ENCODE measurements at regions not wholly inside any gene's neighbourhood (a gene's known extent, or its start where the extent isn't known, plus 50 kb on each side); places are given as distances from the start of the nearest gene placed in this dataset.
"Not testable (repeated sequence)": the region's sequence is repeated elsewhere in the genome, so short reads cannot be mapped to it uniquely, and the experiment has no call there.

DNA sequence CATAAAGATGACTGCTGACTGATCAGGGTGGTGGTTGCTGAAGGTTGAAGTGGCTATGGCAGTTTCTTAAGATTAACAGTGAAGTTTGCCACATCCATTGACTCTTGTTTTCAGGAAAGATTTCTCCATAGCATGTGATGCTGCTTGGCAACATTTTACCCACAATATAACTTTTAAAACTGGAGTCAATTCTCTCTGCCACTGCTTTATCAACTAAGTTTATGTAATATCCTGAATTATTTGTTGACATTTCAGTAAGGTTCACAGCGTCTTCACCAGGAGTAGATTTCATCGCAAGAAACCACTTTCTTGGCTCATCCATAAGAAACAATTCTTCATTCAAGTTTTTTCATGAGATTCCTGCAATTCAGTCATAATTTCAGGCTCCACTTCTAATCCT is 166.5 kb upstream of the SPRY1 start:
- DNase-seq: no peak

DNA sequence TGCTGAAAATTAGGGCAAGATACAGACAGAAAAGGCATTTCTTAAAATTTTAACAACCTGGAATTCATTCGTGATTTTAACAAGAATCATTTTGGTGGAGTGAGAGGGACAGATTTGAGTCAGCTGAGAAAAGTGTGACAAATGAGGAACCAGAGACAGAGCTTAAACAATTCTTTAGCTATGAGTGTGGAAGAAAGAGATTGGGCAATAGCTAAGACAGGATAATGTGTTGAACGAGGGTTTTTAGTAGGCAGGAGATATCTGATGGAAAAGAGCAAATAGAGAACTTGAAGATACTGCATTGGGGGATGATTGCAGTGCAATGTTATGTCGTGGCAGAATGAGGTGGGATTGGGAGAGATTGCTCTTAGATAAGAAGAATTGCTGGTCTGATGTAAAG is 164.2 kb upstream of the SPRY1 start:
- DNase-seq: no peak

DNA sequence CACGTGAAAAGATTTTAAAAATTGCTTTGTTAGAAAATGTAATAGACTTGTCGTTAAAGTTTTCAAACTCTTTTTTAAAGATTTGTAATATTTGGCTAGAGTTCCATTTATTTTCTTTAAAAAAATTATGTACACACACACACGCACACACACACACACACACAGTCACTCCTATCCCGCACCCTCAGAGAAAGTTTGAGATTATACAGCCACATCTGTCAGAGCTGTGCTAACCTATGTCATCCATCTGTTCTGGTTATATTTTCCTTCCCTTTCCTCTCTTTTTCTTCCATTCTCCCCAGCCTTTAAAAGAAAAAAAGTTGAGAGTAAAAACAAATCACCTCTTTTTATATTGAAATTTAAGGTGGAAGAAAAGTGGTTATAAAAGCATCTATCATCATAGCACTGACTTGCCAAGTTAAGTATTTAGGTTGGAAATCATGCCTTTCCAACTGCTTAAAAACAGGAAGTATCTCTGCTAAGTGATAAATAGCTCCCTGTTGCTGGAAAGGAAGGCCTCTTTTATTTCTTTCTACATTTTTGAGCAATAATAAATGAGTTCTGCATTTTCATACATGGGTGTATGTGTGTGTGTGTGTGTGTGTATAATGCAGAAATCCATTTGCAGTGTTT is 163.3 kb upstream of the SPRY1 start:
- DNase-seq: no peak

DNA sequence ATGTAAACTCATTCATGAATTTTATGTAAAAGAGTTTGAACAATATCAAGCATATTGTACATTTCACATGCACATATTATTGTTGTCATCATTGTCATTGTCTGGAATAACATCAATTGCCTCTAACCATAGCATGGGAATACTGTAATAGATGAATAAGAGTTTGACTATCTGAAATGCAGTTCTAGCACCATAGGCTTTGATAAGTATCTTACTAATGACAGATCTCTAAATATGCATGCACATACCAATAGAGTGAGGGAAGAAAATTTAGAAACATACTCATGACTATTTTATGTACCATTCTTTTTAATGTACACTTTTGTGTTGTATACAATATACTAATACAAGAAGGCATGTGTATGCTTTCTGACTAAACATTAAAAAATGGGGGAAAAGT is 161.6 kb upstream of the SPRY1 start:
- no peak for DNase-seq

DNA sequence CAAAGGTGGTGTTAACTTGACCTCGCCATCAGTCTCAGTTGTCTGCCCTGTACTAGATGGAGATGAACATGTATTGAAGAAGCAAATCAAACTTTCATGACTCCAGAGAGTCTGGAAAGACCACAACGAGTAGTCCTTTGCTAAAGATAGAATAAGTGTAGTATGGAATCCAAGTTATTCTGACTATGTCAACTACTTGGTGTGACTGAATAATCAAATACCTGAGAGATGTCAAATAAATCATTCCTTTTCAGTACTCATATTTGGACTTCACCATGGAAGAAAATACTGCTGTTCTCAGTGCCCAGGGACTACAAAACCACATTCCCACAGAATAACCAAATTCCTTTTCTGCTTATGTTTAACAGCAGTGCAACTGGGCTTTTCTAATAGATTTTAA is 161.2 kb upstream of the SPRY1 start:
- DNase-seq: no peak

DNA sequence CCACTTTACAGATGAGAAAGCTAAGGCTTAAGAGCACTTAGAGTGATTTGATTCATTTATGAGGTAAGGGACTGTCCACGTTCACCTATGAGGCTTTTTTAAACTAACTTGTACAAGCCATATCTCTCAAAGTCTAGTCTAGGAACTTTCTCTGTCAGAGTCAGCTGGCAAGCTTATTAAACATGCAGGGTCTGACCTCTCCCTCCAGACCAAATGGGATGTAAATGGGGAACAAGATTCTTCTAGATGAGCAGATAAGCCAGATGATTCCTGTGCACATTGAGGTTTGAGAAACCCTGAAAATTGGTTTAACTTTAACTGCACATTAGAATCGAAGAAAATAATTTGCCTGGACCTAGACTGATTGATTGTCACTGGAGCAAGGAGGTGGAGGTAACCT is 160.0 kb upstream of the SPRY1 start:
- DNase-seq: no peak

DNA sequence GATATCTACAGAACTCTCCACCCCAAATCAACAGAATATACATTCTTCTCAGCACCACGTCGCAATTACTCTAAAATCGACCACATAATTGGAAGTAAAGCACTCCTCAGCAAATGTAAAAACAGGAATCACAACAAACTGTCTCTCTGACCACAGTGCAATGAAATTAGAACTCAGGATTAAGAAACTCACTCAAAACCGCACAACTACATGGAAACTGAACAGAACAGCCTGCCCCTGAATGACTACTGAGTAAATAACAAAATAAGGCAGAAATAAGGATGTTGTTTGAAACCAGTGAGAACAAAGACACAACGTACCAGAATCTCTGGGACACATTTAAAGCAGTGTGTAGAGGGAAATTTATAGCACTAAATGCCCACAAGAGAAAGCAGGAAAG is 156.3 kb upstream of the SPRY1 start:
- DNase-seq: not testable (repeated sequence)

DNA sequence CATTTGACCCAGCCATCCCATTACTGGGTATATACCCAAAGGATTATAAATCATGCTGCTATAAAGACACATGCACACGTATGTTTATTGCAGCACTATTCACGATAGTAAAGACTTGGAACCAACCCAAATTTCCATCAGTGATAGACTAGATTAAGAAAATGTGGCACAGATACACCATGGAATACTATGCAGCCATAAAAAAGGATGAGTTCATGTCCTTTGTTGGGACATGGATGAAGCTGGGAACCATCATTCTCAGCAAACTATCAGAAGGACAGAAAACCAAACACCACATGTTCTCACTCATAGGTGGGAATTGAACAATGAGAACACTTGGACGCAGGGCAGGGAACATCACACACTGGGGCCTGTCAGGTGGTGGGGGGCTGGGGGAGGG is 153.4 kb upstream of the SPRY1 start:
- DNase-seq: not testable (repeated sequence)

DNA sequence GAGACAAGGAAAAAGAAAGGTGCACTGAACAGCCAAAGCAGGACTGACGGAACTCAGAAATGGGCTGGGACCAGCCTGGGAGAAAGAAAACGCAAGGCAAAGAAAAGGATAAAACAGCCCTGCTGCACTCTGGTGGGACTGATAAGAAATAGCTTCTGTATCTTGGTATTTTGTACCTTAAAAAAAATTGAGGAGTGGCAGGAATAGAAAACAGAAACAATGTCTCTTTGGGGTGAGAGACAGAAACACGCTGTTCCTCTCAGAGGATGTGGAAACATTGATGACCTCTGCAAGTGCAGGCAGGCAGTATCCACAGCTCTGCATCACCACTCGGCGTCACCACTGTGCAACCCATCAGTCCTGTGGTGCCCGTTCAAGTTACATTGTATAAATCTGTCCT is 152.5 kb upstream of the SPRY1 start:
- no peak for DNase-seq

DNA sequence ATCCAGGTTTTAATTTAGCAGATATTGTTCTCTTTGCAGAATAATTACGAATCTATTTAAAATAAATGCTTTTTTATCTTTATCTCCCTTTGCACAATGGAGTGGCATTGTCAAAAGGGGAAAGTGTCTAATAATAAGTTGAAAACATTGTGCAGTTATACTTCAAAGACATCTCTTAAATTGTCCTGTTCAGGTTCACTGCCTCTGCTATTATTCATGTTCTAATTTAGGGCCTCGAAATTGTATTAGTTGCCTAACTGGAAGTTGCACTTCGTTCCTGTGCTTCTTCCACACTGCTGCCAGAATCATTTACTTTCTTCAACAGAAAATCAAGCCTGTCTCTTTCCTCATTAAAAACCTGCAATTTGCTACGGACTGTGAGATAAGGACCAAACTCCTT is 150.5 kb upstream of the SPRY1 start:
- no peak for DNase-seq

DNA sequence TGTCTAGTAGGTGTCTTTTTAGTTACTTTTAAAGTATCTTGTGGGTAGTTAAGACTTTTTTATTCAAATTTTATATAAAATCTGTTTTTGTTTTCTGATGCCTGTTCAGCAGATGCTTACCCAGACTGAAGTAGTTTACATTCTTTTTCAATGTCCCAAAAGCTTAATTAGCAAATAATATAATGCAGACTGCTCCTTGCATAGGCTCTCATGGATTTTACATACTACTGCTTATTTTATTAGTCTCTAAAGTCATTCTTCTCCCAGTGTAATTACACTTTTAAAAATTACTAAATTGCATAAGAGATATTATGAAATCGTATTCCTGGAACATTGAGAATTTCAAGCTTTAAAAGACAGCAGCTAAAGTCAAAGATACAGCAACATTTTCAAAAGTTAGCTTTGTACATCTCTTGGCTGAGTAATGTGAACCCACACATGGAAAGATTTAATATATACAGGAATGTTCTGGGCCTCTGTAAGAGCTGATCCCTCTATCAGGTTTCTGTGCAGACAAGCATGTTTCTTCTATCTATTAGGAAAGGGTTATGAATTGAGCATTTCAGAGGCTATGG is 148.4 kb upstream of the SPRY1 start:
- DNase-seq: no peak

DNA sequence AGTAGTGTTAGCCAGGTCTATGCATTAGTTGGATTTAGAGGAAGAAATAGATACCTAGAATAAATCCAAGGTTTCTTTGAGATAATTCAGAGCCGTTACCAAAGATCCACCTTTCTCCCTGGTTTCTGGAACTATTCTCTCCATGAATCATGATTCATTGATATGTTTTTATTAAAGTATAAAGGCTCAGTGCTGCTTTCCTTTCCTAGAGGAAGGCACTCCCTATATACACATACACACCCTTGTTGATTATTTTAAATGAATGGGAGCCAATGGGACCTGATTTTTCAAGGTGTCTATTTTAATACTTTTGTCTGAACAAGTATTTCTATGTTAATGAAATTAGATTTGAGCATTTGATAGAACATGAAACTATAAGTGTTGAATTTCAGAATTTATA is 146.8 kb upstream of the SPRY1 start:
- no peak for DNase-seq

DNA sequence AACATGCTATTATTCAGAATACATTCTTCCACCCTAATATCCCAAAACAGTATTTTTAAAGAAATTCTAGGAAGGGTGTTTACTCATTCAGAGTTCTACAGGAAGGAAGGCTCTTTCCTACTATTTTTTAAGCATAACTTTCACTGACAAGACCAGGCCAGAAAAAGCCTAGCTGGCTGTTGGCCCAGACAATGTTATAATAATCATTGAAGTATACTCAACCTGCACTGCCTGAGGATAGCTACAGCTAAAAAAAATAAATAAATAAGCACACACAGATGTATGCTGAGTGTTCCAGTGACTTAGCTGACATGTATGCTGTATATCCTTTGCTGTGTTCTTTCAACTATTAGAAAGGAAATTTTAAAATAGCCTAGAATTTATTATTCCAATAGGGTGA is 145.8 kb upstream of the SPRY1 start:
- DNase-seq: no peak

DNA sequence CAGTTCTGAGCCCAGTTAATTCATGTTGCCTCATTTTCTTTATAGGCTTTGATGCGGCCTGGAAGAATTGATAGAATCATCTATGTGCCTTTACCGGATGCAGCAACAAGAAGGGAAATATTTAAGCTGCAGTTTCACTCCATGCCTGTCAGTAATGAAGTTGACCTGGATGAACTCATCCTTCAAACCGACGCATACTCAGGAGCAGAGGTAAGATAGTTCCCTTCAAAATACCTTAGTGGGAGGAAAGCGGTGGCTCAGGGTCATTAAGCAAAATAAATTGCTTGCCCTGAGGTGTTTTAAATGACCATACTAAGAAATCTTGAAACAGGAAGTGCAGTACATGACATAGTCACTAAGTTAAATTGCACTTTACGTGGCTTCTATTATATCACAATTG is 140.6 kb upstream of the SPRY1 start:
- DNase-seq: no peak

DNA sequence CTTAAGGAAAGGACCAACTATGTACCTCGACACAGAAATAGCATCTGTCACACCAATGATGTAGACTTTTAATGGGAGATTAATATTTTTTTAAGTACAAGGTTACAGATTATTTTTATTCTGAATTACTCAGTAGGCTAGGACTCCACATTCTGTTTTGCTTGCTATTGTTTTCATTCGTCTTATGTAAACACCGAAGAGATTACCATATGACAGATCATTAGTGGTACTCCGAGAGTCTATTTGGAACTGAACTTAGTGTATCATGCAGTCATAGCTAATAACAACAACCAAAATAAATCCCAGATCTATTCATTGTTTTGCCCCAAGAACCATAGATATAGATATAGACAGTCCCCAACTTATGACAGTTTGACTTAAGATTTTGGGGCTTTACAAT is 139.7 kb upstream of the SPRY1 start:
- DNase-seq: no peak

DNA sequence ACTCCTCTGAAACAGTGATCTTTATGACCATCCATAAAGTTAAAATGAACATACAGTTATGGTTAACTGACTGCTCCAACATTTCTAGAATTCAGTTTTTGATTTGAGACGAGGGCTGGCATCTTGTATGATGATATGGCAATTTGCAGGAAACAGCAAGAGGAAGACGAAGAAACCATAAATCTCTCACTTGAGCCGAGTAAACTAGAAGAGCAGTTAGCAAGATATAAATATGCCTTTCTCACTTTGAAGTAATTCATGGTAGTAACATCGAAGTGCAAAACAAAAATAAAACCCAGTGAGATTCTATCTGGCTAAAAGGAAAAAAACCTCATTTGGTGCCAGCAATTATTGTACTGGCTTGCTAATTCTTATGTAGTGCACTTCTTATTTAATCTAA is 139.0 kb upstream of the SPRY1 start:
- no peak for DNase-seq

DNA sequence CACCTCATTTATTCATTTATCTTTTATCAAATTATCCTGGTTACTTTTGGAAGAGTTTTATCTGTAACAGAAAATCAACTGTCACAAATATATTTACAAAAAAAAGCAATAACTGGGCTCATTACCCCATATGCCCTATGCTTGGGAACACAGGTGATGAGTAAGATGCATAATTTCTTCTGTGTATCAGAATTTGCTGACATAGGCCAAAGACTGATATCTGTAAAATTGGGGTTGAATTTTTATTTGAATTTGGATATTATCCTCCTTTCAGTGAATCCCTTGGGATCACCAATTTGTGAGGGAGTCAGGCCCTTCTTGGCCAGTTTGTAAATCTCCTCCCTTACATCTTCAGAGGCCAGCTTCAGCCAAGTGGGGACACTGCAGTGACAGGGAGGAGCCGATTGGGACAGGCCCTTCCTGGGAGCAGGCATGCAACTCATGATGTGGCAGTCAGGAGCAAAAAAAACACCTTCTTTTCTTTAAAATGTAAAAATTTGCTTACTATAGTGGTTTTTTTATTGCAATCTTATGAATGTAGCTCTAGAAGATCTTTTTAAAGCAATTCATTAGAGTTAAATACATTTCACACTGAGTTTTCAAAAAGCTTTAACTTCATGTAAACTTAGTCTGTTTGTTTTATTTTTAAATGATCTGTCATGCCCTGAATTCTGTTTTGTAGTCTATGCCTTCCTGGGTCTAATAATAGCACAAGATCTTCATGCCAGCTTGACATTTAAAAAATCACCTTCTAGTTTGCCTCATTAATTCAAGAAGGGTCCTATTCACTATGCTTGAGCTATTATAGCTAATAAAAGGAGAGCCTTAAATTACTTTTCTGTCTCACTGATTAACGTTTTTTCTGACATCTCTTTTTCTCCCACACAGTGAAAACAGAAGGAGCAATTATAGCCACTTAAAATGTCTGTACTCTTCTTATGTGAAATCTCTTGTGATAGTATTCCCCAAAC is 136.6 kb upstream of the SPRY1 start:
- no peak for DNase-seq

DNA sequence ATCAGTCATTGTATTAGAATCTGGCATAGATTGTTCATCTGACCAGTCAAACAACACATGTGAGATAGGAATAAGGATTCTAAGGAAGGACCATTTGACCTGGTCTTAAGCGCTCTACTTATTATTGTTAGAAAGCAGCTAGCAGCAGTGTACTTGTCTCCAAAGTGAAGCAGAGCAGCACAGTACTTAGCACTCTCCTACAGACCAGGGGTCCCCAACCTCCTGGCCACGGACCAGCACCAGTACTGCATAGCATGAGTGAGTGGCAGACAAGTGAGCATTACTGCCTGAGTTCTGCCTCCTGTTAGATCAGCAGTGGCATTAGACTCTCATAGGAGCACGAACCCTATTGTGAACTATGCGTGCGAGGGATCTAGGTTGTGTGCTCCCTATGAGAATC is 135.9 kb upstream of the SPRY1 start:
- no peak for DNase-seq

DNA sequence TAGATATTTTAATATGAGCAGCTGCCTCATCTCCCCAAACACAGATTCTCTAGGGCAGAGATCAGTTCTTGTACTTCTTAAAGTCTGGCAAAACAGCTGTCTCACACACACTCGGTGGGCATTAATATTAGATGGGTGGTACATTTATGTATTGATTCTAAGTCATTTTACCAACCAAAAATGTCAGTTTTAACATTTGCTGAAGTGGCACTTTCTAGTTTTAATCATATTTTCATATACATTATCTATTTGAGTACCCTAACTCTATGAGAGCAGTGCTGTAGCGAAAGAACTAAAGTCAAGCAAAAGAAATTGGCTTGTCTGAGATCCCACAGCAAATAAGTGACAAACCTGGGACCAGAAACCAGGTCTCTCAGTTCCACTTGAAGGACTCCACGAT is 134.5 kb upstream of the SPRY1 start:
- DNase-seq: no peak

DNA sequence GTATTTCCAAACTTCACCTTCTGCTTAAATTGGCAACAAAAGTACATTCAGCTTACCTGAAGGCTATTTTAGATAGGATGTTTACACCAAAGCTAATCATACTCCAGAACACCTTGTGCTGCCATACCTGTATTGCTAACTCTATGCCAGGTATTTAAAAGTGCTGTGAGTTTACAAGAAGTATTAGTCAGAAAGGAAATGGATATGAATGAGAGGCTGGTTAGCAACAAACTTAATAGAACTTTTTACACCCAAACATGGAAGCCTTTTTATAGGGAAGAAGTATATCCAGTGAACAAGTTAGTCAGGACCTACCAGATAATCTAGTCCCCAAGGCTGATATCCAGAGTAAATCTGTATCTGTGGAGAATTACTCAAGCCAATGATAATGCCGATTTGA is 131.2 kb upstream of the SPRY1 start:
- no peak for DNase-seq

DNA sequence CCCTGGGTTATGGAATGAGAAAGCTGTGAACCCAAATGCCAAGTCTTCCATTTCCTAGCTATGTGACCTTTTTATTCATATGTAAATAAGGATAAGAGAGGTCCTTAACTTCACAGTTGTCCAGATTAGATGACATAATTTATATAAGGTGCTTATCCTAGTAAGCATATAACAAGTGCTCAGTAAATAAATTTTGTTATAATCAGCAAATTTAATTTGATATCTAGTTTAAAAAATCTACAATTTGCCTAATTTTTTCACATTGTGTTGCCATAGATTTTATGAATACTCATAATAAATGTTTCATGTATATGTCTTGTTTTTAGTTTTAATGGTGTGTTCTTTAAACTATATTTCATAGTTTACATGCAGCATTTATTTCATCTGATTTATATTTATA is 130.4 kb upstream of the SPRY1 start:
- DNase-seq: no peak

DNA sequence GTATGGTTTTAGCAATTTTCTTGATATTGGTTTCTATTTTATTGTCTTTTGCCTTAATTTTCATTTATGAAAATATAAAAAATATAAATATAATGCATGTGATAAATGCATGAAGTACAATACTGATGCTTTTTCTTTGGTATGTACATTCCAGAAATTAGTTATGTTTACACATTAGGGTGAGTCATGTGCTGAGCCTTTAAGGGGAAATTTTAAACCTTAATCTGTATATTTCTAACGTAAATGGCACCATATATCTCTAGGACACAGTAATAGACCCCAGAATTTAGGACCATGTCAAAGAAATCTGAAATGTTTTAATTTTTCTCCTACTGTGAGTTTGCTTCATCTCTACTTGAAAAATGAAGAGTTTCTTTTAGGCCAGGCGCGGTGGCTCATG is 117.8 kb upstream of the SPRY1 start:
- DNase-seq: no peak

DNA sequence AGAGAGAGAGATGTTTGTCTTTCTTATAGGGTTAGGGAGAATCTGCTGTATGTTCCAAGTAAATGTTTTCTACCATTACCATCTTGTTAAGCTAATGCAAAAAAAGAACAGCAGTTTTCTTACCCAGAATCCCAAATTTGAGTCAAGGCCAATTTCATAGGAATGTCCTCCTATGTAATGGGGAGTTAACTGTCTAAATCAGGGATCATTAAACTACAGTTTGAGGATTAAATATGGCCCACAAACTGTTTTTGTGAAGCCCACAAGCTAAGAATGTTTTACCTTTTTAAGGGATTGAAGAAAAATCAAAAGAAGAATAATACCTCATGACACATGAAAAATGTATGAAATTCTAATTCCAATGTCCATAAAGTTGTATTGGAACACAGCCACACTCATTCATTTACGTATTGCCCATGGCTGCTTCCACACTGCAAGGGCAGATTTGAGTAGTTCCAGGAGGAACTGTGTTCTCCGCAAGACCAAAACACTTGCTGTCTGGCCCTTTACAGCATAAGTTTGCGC is 113.2 kb upstream of the SPRY1 start:
- DNase-seq: no peak

DNA sequence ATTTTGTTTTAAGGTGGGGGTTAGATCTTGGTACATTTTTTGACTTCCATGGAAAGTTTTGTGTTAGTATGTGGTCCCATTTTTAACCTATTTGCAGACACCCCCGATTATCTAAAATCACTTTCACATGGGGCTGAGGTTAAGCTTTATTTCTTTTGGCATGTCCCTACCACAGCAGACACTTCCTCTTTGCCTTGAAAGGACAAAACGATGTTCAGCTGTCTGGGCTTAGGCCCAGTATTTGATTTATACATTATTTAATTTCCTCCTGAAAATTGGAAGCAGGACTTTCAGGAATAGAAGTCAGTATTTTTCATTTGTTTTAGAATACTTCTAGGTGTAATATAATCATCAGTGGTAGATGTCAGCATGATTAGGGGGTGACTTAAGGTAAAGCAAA is 112.4 kb upstream of the SPRY1 start:
- DNase-seq: no peak
